Left renal pelvis (tissue), 4 donors: ENCODE measurements at regions not wholly inside any gene's neighbourhood (a gene's known extent, or its start where the extent isn't known, plus 50 kb on each side); places are given as distances from the start of the nearest gene placed in this dataset.

Experiments
- DNase-seq, 4 donors: peaks; one replicate each; pipeline ENCODE4 v3.0.0-alpha.2; 2013; ENCODE audit warnings: low read depth in 4 of 4, low spot score in 3 of 4

- DNase-seq, result no peak
Observed at GRCh38 chr18:55064073-55064472, 104.8 kb upstream of the CCDC68 start.

- no peak for DNase-seq
Observed at GRCh38 chr18:55054021-55054990, 95.0 kb upstream of the CCDC68 start.

GRCh38 chr18:55048892-55049291, 89.6 kb upstream of the CCDC68 start:
- no peak for DNase-seq

- DNase-seq, result no peak
Observed at GRCh38 chr18:55047546-55047945, 88.3 kb upstream of the CCDC68 start.

GRCh38 chr18:55041366-55041765, 82.1 kb upstream of the CCDC68 start:
- DNase-seq, result no peak

GRCh38 chr18:55038162-55038561, 78.9 kb upstream of the CCDC68 start:
- no peak for DNase-seq

GRCh38 chr18:55034742-55035141, 75.5 kb upstream of the CCDC68 start:
- no peak for DNase-seq

GRCh38 chr18:55031979-55032378, 72.7 kb upstream of the CCDC68 start:
- DNase-seq, result no peak

- no peak for DNase-seq
Observed at GRCh38 chr18:55031576-55031975, 72.3 kb upstream of the CCDC68 start.

GRCh38 chr18:55031164-55031563, 71.9 kb upstream of the CCDC68 start:
- DNase-seq, result no peak

- DNase-seq, result no peak
Observed at GRCh38 chr18:55024564-55024963, 65.3 kb upstream of the CCDC68 start.

GRCh38 chr18:55018602-55019001, 59.3 kb upstream of the CCDC68 start:
- no peak for DNase-seq

GRCh38 chr18:55014095-55014494, 54.8 kb upstream of the CCDC68 start:
- no peak for DNase-seq

GRCh38 chr18:55013685-55014084, 54.4 kb upstream of the CCDC68 start:
- DNase-seq, result no peak

- DNase-seq, result no peak
Observed at GRCh38 chr18:55013086-55013485, 53.8 kb upstream of the CCDC68 start.

GRCh38 chr18:55012008-55012407, 52.7 kb upstream of the CCDC68 start:
- no peak for DNase-seq
